ENCODE measurements at regions not wholly inside any gene's neighbourhood (a gene's known extent, or its start where the extent isn't known, plus 50 kb on each side); places are given as distances from the start of the nearest gene placed in this dataset.
A peak's percentile ranks its signal among the peaks of the same experiment; 100 is the strongest.
"Not testable (repeated sequence)": the region's sequence is repeated elsewhere in the genome, so short reads cannot be mapped to it uniquely, and the experiment has no call there.

DNA sequence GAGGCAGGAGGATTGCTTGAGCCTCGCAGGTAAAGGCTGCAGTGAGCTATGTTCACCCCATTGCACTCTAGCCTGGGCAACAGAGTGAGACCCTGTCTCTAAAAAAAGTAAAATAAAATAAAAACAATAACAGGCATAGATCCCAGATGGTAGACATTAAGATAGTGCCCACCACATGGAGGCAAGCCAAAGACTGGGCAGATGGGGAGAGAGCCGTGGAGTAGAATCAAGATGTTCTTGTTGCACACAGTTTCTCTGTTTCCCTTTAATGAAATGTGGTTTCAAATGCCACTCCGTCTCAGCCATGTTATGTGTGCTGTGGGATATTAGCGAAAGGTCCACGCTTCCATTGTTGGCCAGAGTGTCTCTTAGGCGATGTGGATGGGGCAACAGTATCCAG, 63.8 kb upstream of the TBL1X start:
- Mint-ChIP-seq H3K27ac (no peak overlapping the region), H3K27me3 (no peaks in the 10 kb centered on the region), H3K36me3 (no peaks in the 10 kb centered on the region), H3K4me3 (no peak overlapping the region), H3K9me3 (peaks cover 9% of the 10 kb centered on the region), H3K4me1 (ENCODE audit: unreplicated experiment) (peaks cover 5% of the 10 kb centered on the region)
- TF ChIP-seq, protein P1, sequence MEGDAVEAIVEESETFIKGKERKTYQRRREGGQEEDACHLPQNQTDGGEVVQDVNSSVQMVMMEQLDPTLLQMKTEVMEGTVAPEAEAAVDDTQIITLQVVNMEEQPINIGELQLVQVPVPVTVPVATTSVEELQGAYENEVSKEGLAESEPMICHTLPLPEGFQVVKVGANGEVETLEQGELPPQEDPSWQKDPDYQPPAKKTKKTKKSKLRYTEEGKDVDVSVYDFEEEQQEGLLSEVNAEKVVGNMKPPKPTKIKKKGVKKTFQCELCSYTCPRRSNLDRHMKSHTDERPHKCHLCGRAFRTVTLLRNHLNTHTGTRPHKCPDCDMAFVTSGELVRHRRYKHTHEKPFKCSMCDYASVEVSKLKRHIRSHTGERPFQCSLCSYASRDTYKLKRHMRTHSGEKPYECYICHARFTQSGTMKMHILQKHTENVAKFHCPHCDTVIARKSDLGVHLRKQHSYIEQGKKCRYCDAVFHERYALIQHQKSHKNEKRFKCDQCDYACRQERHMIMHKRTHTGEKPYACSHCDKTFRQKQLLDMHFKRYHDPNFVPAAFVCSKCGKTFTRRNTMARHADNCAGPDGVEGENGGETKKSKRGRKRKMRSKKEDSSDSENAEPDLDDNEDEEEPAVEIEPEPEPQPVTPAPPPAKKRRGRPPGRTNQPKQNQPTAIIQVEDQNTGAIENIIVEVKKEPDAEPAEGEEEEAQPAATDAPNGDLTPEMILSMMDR (conservative IDR thresholded peaks at IDR 0.05): no peak
- DNase-seq (ENCODE audit: extremely low spot score, unreplicated experiment): no peak

DNA sequence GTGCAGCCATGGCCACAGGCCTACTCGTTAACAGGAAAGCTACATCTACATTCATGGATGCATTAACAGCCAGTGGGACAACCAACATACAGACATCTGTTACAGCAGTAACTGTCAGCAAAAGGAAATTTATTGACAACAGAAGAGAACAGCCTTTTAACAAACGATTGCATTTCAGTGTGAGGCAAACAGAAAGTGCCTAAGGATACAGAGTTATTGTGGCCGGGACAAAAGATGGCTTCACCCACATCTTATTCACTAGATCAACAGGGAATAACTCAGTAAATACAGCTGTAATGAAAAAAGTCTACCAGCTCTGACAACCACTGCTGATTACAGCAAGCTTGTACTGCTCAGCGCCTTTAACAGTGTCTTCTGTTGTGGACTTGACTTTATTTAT, 61.5 kb upstream of the TBL1X start:
- Mint-ChIP-seq H3K27me3 (no peaks in the 10 kb centered on the region), H3K4me3 (no peak overlapping the region), H3K9me3 (peaks cover 4% of the 10 kb centered on the region), H3K4me1 (ENCODE audit: unreplicated experiment) (no peaks in the 10 kb centered on the region), H3K36me3 (no peaks in the 10 kb centered on the region), H3K27ac (no peak overlapping the region)
- no peak for DNase-seq (ENCODE audit: extremely low spot score, unreplicated experiment)
- TF ChIP-seq, protein P1 (conservative IDR thresholded peaks at IDR 0.05): no peak

DNA sequence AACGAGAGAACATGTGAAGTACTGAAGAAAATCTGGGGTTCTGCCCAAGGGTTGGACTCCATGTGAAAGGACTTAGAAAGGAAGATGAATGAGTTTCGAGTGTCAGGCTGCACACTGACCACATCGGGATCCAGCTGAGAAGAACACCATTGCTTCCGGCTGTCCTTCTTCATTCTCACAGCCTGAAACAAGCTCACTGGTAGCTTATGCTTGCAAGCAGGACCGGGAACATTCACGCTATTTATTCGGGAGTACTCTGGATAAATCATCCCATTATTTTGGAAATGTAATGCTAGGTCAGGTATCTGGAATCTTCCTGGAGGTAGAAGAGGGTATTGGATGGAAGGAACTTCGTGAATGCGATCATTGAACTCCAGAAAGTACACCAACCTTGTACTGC, 59.2 kb upstream of the TBL1X start:
- not testable (repeated sequence) for H3K27me3 Mint-ChIP-seq; H3K27ac Mint-ChIP-seq; H3K4me3 Mint-ChIP-seq; H3K36me3 Mint-ChIP-seq; H3K4me1 Mint-ChIP-seq (ENCODE audit: unreplicated experiment); H3K9me3 Mint-ChIP-seq
- peak; percentile 87 for DNase-seq (ENCODE audit: extremely low spot score, unreplicated experiment)

DNA sequence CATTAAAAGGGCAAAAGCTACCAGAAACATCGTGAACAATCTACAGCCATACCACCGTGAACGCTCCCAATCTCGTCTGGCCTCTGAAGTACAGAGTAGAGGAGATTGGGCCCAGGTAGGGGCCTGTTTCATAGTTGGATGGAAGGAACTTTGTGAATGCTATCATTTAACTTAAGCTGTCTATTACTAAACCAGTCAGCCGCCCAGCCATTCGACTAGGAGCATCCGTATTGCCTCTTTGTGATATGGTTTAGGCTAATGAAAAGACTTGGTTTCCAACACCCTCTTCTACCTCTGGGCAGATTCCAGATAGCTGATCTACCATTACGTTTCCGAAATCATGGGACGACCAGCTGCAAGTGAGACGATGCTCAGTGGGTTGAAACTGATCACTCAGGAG, 54.0 kb upstream of the TBL1X start:
- not testable (repeated sequence) for H3K4me1 Mint-ChIP-seq (ENCODE audit: unreplicated experiment)
- DNase-seq (ENCODE audit: extremely low spot score, unreplicated experiment): peak; percentile 76

DNA sequence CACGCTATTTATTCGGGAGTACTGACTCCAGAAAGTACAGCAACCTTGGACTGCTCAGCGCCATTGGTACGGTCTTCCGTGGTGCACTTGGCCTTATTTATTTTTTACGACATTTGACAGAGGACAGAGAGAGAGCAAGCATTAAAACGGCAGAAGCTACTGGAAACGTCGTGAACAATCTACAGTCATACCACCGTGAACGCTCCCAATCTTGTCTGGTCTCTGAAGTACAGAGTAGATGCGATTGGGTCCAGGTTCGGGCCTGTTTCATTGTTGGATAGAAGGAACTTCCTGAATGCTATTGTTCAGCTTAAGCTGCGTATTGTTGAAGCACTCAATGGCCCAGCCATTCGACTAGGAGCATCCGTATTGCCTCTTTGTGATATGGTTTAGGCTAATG, 53.2 kb upstream of the TBL1X start:
- DNase-seq (ENCODE audit: extremely low spot score, unreplicated experiment): peak; percentile 76
- H3K27me3 Mint-ChIP-seq, H3K9me3 Mint-ChIP-seq: not testable (repeated sequence)

More for the DNA sequence above, 54.0 kb upstream of the TBL1X start:
- H3K27me3 Mint-ChIP-seq, H3K36me3 Mint-ChIP-seq, H3K4me3 Mint-ChIP-seq, H3K9me3 Mint-ChIP-seq, H3K27ac Mint-ChIP-seq: not testable (repeated sequence)

DNA sequence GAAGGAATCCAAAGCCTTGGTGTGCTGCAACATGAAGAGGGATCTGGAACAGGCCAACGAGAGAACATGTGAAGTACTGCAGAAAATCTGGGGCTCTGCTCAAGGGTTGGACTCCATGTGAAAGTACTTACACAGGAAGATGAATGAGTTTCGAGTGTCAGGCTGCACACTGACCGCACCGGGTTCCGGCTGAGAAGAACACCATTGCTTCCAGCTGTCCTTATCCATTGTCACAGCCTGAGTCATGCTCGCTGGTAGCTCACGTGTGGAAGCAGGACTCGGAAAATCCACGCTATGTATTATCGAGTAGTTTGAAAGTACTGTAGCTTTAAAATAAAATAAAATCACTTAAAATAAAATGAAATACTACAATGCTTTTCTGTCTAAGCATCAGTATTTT, 50.4 kb upstream of the TBL1X start:
- TF ChIP-seq, protein P1 (conservative IDR thresholded peaks at IDR 0.05): no peak
- peaks cover 9% of the 10 kb centered on the region for H3K4me1 Mint-ChIP-seq (ENCODE audit: unreplicated experiment)
- H3K27me3 Mint-ChIP-seq: no peaks in the 10 kb centered on the region
- no peak for DNase-seq (ENCODE audit: extremely low spot score, unreplicated experiment)
- peaks cover 5% of the 10 kb centered on the region for H3K9me3 Mint-ChIP-seq
- no peak overlapping the region for H3K27ac Mint-ChIP-seq
- H3K36me3 Mint-ChIP-seq: no peaks in the 10 kb centered on the region
- no peak overlapping the region for H3K4me3 Mint-ChIP-seq

More for the DNA sequence above, 53.2 kb upstream of the TBL1X start:
- not testable (repeated sequence) for H3K4me3 Mint-ChIP-seq; H3K27ac Mint-ChIP-seq; H3K4me1 Mint-ChIP-seq (ENCODE audit: unreplicated experiment); H3K36me3 Mint-ChIP-seq
